ENCODE measurements at regions not wholly inside any gene's neighbourhood (a gene's known extent, or its start where the extent isn't known, plus 50 kb on each side); places are given as distances from the start of the nearest gene placed in this dataset.

DNA sequence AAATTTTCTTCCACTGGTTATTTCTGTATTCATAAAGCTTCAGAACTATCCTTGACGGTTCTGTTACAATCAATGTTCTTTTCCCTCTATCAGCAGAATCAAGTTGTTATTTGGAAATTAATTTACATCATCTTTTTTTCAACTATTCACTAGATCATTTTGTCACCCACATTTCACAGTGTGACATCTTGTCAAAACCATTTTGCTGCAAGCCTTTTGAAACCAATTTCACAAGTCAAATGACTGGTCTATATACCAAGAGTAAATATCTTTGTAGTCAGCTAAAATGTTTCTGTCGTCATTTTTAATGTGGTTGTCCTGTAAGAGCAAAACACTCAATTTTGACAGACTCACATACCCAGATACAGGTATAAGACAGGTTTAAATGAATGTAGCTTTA lies 984.3 kb upstream of the TYRP1 start:
- DNase-seq (ENCODE audit: low read depth): no peak

DNA sequence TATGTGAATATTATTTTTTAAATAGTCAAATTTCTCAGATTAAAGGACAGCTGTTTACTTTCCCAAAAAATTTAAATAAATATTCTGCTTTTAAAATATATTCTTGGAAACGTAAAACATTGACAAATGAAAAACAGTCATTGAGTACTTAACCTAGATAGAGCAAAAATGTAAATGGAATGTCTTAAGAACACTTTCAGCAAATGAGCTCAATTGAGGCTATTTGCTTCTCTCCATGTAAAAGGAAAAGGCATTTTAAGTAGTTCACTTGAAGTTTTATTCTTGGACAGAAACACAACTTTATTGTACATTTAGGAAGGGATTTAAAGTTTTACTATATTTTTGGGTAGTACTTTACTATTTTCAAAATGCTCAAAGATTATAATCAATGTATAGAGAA lies 983.6 kb upstream of the TYRP1 start:
- no peak for DNase-seq (ENCODE audit: low read depth)

DNA sequence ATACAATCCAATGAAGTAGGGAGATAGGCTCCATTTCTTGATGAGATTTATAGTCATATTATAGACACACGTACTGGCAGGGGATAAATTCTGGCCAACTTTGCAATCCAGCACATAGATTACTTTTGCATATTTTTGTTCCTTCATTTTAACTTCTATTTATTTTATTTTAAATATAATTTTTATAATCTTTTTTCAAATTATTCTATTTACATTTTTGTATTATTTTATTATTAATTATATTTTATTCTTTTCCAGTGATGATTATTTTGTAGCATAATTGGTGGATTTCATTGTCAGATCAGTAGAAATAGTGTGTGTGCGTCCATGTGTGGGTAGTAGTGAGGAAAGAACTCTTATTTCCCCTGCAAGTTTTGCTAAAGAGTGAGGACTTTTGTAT lies 980.1 kb upstream of the TYRP1 start:
- DNase-seq (ENCODE audit: low read depth): no peak

DNA sequence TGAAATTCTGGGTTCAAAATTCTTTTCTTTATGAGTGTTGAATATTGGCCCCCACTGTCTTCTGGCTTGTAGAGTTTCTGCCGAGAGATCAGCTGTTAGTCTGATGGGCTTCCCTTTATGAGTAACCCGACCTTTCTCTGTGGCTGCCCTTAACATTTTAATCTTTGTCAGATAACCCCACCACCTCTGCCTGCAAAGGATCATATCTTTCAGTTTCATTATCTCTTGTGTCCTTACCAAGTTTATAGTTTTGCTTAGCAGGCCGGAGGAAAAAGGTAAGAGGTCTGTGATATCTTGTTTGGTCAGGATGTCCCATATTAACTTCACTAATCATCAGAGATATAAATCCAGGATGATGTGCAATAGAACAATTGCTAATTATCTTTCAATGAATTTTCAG lies 970.2 kb upstream of the TYRP1 start:
- no peak for DNase-seq (ENCODE audit: low read depth)

DNA sequence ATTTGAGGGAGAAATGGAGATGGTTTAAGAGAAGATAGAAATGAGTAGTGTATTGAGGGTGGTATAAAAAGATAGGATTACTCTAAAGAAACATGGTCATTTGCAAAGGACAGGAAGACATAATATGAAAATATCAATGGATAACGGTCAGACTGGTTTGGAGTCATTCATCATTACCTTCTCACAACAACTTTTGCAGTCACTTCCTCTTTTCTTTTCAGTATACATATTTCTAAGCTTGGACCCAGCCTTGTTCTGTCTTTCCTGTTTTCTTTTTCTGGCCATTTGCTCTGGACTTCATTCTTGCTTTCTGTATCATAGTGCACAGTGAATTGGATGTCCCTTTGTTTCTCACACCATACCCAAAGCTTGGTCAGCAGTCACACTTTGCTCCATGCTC lies 966.5 kb upstream of the TYRP1 start:
- no peak for DNase-seq (ENCODE audit: low read depth)

DNA sequence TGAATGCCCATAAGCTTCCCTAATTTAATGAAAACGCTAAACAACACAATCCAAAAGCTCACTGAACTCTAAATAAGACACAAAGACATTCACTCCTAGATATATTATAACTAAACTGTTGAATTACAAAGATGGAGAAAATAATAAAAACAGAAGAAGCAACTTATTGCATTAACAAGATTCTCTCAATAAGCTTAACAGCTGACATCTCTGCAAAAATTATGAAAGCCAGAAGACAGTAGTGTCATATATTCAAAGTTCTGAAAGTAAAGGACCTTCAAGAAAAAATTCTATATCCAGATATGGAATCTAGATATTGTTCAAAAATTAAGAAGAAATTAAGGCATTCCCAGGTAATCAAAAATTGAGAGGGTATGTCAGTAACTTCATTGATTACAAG lies 957.8 kb upstream of the TYRP1 start:
- no peak for DNase-seq (ENCODE audit: low read depth)

DNA sequence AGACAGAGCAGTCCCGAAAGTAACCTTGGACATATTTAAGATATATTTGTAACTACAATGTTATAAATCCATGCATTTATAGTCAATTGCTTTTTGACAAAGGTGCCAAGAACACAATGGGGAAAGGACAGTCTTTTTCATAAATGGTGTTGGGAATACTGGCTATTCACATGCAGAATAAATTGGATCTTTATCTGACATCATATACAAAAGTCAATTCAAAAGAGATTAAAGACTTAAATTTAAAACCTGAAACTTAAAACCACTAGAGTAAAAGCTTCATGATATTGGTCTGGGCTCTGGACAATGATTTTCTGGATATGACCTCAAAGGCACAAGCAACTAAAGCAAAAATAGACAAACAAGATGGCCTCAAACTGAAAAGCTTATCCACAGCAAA lies 950.7 kb upstream of the TYRP1 start:
- DNase-seq (ENCODE audit: low read depth): no peak

DNA sequence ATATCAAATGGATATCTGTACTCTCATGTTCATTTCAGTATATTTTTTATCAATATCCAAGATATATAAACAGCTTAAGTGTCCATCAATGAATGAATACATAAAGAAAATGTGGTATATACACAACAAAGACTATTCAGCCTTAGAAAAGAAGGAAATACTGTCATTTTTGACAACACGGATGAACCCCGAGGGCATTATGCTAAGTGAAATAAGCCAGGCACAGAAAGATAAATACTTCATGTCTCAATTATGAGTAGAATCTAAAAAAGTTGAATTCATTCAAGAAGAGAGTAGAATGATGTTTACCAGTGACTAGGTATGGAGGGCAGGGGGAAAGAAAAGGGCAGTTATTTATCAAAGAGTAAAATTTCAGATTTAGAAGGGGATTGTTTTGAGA lies 949.8 kb upstream of the TYRP1 start:
- no peak for DNase-seq (ENCODE audit: low read depth)

DNA sequence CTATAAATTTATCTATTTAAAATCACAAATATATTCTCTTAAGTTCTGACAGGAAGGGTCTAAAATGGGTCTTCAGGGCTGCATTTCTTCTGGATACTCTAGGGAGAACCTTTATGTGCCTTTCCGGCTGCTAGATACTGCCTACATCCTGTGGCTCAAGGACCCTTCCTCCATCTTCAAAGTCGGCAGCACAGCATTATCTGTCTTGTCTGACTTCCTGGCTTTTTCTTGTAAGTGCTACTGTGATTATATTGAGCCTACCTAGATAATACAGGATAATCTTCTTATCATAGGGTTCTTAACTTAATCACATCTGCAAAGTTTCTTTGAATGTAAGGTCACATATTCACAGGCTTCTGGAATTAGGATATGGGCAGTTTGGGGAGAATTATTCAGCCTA lies 943.8 kb upstream of the TYRP1 start:
- DNase-seq (ENCODE audit: low read depth): no peak

DNA sequence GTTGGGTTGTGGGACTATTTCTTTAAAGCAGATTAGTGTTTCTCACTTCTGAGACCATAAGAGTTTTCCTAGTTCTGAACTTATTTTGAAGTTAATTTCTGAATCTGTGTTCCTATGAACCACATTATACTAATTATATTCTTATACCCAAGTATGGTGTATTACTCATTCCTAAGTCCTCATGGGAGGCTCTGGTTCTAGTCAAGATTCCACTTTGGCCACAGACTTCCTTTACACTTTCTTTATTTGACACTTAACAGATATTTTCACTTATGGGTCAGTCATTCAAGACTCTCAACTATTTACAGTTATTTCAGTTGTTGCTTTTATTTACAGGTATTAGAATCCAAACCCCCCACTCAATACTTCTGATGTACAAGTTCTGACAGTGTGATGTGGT lies 937.2 kb upstream of the TYRP1 start:
- DNase-seq (ENCODE audit: low read depth): no peak

DNA sequence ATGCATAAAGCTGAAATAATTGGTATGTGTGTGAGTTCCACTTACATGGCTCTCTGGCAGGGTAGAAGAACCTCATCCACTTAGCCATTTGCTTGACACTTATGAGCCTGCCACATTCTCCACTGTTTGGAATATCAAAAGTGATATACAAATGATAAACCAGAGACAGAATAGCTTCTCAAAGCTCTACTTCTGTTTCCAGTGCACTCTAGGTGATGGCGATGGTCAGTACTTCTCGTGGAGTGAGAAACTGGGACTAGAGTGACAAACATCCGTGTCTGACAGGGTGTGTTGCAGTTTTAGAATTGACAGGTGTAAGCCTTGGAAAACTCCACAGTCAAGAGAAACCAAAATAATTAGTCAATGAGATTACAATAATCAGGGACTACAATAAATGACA lies 935.8 kb upstream of the TYRP1 start:
- DNase-seq (ENCODE audit: low read depth): no peak

DNA sequence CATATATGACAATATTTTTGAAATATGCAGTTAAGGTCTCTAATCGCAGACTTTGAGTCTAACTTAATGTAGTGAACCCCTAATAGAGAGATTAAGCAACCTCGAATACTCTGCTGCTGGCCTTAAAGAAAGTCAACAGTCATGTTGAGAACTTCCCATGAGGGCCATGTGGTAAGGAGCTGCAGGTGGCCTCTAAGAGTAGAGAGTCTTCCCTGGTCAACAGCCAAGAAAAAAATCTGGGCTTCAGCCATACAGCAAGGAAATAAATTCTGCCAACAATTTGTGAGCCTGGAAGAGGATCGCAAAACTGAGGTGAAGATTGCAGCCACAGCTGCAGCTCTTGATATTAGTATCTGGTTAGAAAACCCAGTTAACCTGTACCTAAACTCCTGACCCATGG lies 935.2 kb upstream of the TYRP1 start:
- DNase-seq (ENCODE audit: low read depth): no peak

DNA sequence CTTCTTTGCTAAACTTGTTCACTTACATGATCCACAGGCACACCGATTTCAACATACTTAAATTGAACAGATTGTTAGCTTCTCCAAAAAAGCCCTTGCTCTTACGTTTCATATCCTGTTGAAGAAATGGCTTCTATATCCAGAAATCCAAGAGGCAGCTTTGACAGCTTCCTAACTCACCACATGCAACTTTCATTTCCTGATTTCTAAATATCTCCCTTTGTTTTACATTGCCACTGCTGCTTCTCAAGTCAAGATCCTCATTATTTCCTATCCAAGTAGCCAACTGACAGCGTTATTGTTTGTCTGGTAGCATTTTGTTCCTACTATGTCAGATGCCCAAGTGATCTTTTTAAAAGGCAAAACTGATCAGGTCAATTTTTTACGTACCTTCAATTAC lies 913.2 kb upstream of the TYRP1 start:
- DNase-seq (ENCODE audit: low read depth): no peak

DNA sequence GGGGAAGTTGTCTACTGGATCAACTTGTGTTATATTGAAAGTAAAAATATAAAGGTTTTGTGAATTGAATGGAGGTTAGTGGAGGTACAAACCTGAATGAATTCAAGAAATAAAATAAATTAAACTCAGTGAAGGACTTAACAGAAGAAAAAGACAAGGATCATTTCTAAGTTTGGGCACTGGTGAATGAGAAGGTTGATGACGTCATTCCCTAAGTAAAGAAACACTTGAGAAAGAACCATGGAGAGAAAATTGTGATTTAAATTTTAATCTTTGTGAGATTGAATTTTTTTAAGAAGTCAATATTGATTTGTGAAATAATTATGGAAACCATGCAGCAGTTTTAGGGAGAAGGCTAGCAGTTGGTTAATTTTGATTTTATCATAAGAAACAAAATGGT lies 900.3 kb upstream of the TYRP1 start:
- DNase-seq (ENCODE audit: low read depth): no peak

DNA sequence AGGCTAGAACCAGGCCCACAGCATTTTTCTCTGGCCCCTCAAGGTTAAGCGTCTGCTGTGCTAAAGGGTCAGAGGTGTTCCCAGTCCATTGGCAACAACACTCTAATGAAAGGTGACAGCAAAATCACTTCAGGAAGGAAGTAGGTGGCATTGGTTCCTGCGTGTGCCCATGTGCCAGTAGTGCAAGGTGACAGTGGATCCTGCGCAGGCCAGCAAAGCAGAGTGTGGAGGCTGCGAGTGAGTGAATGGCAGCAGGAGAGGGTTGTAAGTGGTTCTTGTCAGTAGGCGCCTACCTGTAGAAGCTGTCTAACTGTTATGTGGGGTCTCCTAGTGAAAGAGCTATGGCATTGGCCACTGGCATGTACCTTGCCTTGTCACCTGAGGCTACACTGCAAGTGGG lies 898.2 kb upstream of the TYRP1 start:
- no peak for DNase-seq (ENCODE audit: low read depth)

DNA sequence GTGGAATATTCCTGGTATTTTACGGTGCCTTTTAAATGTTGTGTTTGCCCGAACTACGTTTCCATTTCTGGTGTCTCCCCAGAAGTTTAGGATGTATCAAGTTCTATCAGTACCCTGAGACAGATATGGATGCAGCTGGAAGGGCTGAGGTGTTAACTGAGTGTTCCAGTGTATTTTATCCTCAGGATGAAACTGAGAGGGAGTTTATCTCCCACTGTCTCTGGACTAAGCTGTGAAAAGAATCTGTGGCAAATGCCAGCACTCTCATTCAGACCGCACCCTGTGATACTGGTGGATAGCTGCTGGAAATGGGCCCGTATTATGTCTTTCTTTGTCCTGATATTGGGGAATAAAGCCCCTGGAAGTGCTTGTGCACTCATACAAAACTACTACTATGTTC lies 887.2 kb upstream of the TYRP1 start:
- DNase-seq (ENCODE audit: low read depth): no peak

DNA sequence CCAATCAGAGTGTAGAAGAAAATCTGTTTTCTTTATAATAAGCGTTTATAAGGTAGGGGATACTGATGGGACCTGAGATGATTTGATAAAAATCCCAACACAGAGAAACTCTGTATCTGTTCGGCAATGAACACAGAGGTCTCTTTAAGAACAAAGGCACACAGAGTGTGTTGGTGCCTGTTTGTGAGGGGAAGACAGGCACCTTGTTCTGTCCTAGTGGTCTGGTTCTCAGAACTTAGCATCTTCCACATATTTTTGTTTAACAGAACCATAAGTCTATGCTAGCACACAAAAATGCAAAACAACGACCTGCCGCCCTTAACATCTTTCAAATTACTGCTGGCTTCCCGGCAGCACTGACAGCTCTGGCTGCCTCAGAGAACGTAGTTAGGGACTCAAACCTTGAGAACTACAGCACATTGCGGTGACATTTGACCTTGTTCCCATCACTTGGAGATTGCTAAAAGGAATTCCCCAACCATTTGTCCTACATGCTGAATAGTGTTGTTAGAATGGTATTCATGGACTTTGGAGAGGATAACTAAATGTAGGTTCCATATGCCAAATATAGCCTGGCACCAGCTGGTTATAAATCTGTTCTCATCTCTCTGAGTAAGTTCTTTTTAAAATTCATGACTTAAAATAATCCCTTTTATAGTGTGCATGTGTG lies 871.7 kb upstream of the TYRP1 start:
- no peak for DNase-seq (ENCODE audit: low read depth)

DNA sequence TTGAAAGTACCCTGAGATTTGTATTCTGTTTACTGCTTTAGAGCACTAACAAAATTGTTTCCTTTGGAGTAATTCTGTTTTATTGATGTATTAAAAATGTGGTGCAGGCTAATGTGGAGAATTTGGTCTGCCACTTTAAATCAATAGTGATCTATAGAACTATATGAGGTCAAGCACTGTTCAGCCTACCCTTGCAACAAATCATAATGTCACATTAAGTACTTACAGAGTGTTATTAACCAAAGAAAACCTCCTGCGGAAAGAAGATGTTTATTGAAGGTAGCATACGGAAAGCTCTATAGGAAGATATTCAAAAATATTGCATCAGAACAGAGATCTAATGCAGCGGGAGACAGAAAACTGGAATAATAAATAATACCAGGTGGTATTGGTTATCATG lies 865.0 kb upstream of the TYRP1 start:
- no peak for DNase-seq (ENCODE audit: low read depth)

DNA sequence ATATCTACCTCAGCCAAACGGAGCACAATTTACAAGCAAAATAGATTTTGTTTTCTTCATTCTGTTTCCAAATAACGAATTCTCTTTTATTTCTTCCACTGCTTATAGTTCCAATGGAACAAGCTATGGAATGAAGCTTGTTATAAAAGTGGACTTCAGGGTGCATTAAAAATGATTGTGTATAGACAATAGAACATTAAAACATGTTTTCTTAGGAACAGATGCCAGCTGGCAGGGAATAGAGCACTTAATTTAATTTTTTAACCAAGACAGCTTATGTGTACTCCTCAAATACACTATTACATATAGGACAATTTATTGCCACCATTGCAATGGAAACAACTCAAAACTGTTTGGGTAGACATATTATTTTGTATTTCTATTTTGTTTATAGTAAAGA lies 860.1 kb upstream of the TYRP1 start:
- DNase-seq (ENCODE audit: low read depth): no peak

DNA sequence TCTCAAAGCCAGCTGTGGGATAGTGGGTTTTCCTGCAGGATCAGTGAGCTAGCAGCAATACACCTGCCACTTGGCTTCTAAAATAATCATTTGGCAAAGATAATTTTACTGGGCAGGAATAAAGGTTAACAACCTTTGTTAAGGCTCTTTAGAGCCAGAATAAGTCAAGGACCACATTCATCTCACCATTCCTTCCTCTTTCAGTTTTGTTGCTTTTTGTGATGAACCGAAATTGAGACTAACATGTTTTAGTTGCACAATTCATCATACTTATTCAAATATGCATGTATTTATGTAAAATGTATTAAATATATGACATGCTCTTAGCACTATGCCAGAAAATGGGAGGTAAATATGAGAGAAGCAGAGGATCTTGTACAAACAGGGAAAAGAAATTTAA lies 824.4 kb upstream of the TYRP1 start:
- DNase-seq (ENCODE audit: low read depth): no peak

DNA sequence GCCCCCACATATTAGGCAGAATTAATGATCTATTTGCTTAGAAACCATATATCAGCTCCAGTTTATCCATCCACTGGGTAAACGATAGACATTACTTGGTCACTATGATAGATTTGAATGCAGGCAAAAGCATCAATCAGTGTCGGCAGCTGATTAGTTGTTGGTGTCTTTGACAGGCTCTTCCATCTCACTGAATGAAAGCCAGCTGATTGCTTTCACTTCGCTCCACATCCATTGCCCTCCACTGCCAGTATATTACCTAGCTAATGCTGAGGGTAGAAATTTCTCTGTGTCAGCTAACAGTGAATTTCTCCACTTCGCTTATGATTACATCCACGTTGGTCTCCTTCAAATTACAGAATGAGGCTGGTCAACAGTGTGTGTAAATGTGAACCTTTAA lies 821.3 kb upstream of the TYRP1 start:
- DNase-seq (ENCODE audit: low read depth): peak; percentile 10

DNA sequence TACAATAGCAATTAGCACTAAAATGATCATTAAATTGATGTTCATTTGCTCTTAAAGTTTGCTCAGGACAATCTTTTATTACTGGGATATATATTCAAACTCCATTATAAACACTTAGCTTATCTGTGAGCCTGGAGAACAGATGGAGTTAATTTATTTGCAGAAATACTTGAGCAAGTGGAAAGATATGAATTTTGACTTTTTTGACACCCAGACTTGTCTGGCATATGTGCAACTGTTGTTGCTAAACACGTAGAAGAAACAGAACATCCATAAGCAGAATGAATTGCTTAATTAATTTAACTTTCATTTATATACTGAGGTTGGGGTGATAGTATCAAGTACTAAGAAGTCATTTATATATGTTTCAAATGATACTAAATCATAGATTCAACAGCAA lies 820.7 kb upstream of the TYRP1 start:
- no peak for DNase-seq (ENCODE audit: low read depth)

DNA sequence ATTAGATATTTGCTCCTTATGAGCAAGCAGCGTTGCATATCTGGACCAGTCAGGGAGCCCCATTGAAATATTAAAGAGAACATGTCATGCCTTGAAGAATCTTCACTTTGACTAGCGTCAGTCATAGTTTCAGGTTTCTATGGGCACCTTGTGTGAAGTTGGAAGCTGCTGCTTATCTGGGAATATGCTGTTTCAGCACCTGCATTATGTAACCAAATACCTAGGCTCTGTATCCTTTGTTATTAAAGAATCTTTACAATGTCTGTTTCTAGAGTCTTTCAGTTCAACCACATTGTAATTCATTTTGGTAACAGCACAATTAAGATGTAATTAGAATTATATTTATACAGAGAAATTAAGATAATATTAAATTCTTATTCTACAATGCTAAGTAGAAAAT lies 818.8 kb upstream of the TYRP1 start:
- no peak for DNase-seq (ENCODE audit: low read depth)

DNA sequence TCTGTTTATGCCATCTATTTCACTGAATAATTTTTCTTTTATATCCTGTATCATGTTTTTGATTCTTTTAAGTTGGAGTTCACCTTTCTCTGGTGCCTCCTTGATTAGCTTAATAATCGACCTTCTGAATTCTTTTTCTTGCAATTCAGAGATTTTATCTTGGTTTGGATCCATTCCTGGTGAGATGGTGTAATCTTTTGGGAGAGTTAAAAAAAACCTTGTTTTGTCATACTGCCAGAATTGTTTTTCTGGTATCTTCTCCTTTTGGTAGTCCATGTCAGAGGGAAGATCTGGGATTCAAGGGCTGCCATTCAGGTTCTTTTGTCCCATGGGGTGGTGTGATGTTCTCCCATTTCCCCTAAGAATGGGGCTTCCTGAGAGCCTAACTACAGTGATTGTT lies 800.8 kb upstream of the TYRP1 start:
- no peak for DNase-seq (ENCODE audit: low read depth)

Data from HT1080 (cell line).